ENCODE measurements at regions not wholly inside any gene's neighbourhood (a gene's known extent, or its start where the extent isn't known, plus 50 kb on each side); places are given as distances from the start of the nearest gene placed in this dataset.

DNA sequence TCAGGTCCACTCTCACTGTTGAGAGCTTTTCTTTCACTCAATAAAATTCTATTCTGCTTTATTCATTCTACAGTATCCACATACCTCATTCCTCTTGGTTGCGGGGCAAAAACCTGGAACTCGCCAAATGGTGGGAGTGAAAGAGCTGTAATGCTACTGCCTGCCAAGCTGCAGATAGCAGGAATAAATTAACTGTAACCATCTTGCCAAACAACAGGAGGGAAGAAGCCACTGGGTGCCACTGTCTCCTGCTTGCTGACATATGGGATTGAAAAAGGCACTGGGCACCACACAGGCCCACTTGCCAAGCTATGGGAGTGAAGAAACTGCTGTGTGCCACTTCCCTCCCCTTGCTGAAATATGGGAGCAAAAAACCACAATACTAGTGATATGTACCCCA is 111.9 kb upstream of the CNTN1 start:
- H3K36me3 ChIP-seq (ENCODE audit: control insufficient read depth in 4 of 4, insufficient read depth in 3 of 4, low read depth in 1 of 4, low read length in 3 of 4), result no peaks in the 10 kb centered on the region
- H3K4me3 ChIP-seq (ENCODE audit: low read depth in 1 of 3, low read length in 3 of 3), result no peak overlapping the region
- TF ChIP-seq RAD21 (IDR thresholded peaks at IDR 0.05) (no peak), SP1 (IDR thresholded peaks at IDR 0.05) (no peak), JUND (IDR thresholded peaks at IDR 0.05) (no peak), HNF4A (conservative IDR thresholded peaks at IDR 0.05) (no peak), EGR1 (IDR thresholded peaks at IDR 0.05; ENCODE audit: low read depth in 2 of 2) (no peak), FOXA1 (IDR thresholded peaks at IDR 0.05) (no peak), NR2F2 (IDR thresholded peaks at IDR 0.05) (no peak), FOXA2 (IDR thresholded peaks at IDR 0.05) (no peak), RXRA (IDR thresholded peaks at IDR 0.05) (no peak), HNF4G (IDR thresholded peaks at IDR 0.05) (no peak), TAF1 (conservative IDR thresholded peaks at IDR 0.05) (no peak), GABPA (IDR thresholded peaks at IDR 0.05 in 1 of 2, conservative IDR thresholded peaks at IDR 0.05 in 1 of 2) (no peak), YY1 (IDR thresholded peaks at IDR 0.05) (no peak)
- TF ChIP-seq, protein P1, sequence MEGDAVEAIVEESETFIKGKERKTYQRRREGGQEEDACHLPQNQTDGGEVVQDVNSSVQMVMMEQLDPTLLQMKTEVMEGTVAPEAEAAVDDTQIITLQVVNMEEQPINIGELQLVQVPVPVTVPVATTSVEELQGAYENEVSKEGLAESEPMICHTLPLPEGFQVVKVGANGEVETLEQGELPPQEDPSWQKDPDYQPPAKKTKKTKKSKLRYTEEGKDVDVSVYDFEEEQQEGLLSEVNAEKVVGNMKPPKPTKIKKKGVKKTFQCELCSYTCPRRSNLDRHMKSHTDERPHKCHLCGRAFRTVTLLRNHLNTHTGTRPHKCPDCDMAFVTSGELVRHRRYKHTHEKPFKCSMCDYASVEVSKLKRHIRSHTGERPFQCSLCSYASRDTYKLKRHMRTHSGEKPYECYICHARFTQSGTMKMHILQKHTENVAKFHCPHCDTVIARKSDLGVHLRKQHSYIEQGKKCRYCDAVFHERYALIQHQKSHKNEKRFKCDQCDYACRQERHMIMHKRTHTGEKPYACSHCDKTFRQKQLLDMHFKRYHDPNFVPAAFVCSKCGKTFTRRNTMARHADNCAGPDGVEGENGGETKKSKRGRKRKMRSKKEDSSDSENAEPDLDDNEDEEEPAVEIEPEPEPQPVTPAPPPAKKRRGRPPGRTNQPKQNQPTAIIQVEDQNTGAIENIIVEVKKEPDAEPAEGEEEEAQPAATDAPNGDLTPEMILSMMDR (IDR thresholded peaks at IDR 0.05; ENCODE audit: low read depth, low read length, missing input control), result no peak
- TF ChIP-seq, protein P2, sequence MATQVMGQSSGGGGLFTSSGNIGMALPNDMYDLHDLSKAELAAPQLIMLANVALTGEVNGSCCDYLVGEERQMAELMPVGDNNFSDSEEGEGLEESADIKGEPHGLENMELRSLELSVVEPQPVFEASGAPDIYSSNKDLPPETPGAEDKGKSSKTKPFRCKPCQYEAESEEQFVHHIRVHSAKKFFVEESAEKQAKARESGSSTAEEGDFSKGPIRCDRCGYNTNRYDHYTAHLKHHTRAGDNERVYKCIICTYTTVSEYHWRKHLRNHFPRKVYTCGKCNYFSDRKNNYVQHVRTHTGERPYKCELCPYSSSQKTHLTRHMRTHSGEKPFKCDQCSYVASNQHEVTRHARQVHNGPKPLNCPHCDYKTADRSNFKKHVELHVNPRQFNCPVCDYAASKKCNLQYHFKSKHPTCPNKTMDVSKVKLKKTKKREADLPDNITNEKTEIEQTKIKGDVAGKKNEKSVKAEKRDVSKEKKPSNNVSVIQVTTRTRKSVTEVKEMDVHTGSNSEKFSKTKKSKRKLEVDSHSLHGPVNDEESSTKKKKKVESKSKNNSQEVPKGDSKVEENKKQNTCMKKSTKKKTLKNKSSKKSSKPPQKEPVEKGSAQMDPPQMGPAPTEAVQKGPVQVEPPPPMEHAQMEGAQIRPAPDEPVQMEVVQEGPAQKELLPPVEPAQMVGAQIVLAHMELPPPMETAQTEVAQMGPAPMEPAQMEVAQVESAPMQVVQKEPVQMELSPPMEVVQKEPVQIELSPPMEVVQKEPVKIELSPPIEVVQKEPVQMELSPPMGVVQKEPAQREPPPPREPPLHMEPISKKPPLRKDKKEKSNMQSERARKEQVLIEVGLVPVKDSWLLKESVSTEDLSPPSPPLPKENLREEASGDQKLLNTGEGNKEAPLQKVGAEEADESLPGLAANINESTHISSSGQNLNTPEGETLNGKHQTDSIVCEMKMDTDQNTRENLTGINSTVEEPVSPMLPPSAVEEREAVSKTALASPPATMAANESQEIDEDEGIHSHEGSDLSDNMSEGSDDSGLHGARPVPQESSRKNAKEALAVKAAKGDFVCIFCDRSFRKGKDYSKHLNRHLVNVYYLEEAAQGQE (IDR thresholded peaks at IDR 0.05), result no peak
- TF ChIP-seq, protein P3, sequence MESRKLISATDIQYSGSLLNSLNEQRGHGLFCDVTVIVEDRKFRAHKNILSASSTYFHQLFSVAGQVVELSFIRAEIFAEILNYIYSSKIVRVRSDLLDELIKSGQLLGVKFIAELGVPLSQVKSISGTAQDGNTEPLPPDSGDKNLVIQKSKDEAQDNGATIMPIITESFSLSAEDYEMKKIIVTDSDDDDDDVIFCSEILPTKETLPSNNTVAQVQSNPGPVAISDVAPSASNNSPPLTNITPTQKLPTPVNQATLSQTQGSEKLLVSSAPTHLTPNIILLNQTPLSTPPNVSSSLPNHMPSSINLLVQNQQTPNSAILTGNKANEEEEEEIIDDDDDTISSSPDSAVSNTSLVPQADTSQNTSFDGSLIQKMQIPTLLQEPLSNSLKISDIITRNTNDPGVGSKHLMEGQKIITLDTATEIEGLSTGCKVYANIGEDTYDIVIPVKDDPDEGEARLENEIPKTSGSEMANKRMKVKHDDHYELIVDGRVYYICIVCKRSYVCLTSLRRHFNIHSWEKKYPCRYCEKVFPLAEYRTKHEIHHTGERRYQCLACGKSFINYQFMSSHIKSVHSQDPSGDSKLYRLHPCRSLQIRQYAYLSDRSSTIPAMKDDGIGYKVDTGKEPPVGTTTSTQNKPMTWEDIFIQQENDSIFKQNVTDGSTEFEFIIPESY (IDR thresholded peaks at IDR 0.05), result no peak
- TF ChIP-seq, protein P4, sequence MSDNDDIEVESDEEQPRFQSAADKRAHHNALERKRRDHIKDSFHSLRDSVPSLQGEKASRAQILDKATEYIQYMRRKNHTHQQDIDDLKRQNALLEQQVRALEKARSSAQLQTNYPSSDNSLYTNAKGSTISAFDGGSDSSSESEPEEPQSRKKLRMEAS (IDR thresholded peaks at IDR 0.05), result no peak
- TF ChIP-seq, protein P5, sequence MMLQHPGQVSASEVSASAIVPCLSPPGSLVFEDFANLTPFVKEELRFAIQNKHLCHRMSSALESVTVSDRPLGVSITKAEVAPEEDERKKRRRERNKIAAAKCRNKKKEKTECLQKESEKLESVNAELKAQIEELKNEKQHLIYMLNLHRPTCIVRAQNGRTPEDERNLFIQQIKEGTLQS (IDR thresholded peaks at IDR 0.05), result no peak
- no peaks in the 10 kb centered on the region for H3K27me3 ChIP-seq (ENCODE audit: control insufficient read depth in 4 of 4, insufficient read depth in 4 of 4, low read length in 3 of 4)
- H3K27ac ChIP-seq (ENCODE audit: low read depth in 1 of 2, low read length in 2 of 2), result no peak overlapping the region
- peaks cover 0 to 6% (median 3%) of the 10 kb centered on the region in 4 donors for H3K9me3 ChIP-seq (ENCODE audit: control insufficient read depth in 4 of 4, low read length in 3 of 4)
- no peaks in the 10 kb centered on the region for H3K4me1 ChIP-seq (ENCODE audit: control insufficient read depth in 4 of 4, insufficient read depth in 4 of 4, low read length in 3 of 4)
- no peak for DNase-seq (ENCODE audit: low spot score)
- no peak overlapping the region for H3K9ac ChIP-seq (ENCODE audit: low read depth in 1 of 2, low read length in 2 of 2)
- WGBS, result 84% methylated on average over 2 of the region's 2 CpGs

All from liver (tissue), 8 donors.